IMR-90 (cell line): ENCODE measurements at regions not wholly inside any gene's neighbourhood (a gene's known extent, or its start where the extent isn't known, plus 50 kb on each side); places are given as distances from the start of the nearest gene placed in this dataset.
A peak's percentile ranks its signal among the peaks of the same experiment; 100 is the strongest.

ENCODE experiments used
- ATAC-seq: fragments of 200-7000 bp; cut with Tn5 transposase; 2 replicates; pipeline ENCODE4 v1.9.1; 2020; ENCODE audit warnings: low read depth, mild to moderate bottlenecking, moderate library complexity
- BruUV-seq: library from RNA; stranded (reverse); fragments of 400-500 nt; replicated peaks from 2 replicates; lab custom pipeline; 2021; lab: Mats Ljungman, UMichigan
- CTCF ChIA-PET: fragments of 300-600 bp; formaldehyde crosslinking; extraction: SDS; loops from one replicate; lab custom pipeline; 2021; ENCODE audit warnings: antibody characterized with exemption; lab: Yijun Ruan, JAX
- POLR2A ChIA-PET: fragments of 300-600 bp; sonication (Branson Sonifier 250); formaldehyde crosslinking; loops from one replicate; lab custom pipeline; 2022; ENCODE audit warnings: antibody characterized with exemption; ENCODE audit not compliant: unreplicated experiment; lab: Charles Lee
- DNase-seq: peaks from one replicate; pipeline ENCODE4 v3.0.0; 2013
- H2AFZ ChIP-seq: replicated peaks from 2 replicates; pipeline ENCODE3; 2013; ENCODE audit warnings: low read length, mild to moderate bottlenecking; ENCODE audit not compliant: poor library complexity
- H2AK5ac ChIP-seq: 2 replicates; pipeline ENCODE4 v1.6.1; 2013; ENCODE audit warnings: low read depth, low read length, inconsistent platforms
- H2AK9ac ChIP-seq: replicated peaks from 2 replicates; pipeline ENCODE3; 2013; ENCODE audit warnings: mild to moderate bottlenecking, low read depth, low read length, moderate library complexity; ENCODE audit not compliant: poor library complexity
- H2BK120ac ChIP-seq: 2 replicates; pipeline ENCODE4 v1.6.1; 2013; ENCODE audit warnings: low read depth, low read length, inconsistent platforms
- H2BK15ac ChIP-seq: 3 replicates; pipeline ENCODE4 v1.6.1; 2013; ENCODE audit warnings: low read depth, low read length, inconsistent platforms
- H2BK20ac ChIP-seq: 2 replicates; pipeline ENCODE4 v1.6.1; 2013; ENCODE audit warnings: low read depth, mild to moderate bottlenecking, inconsistent platforms, low read length, moderate library complexity
- H2BK5ac ChIP-seq: 2 replicates; pipeline ENCODE4 v1.6.1; 2013; ENCODE audit warnings: mild to moderate bottlenecking, low read depth, low read length, inconsistent platforms; ENCODE audit not compliant: poor library complexity, severe bottlenecking
- H3K14ac ChIP-seq: replicated peaks from 2 replicates; pipeline ENCODE4 v1.6.1; 2013; ENCODE audit warnings: low read depth, low read length, inconsistent platforms
- H3K18ac ChIP-seq: 2 replicates; pipeline ENCODE4 v1.6.1; 2013; ENCODE audit warnings: low read depth, low read length, control low read depth
- H3K23ac ChIP-seq: 2 replicates; pipeline ENCODE4 v1.6.1; 2013; ENCODE audit warnings: low read depth, low read length, inconsistent platforms
- H3K27ac ChIP-seq: 2 replicates; pipeline ENCODE4 v1.5.1; 2013; ENCODE audit warnings: mild to moderate bottlenecking, control low read depth, low read length; ENCODE audit not compliant: insufficient read depth
- H3K27me3 ChIP-seq: 2 replicates; pipeline ENCODE4 v1.6.1; 2013; ENCODE audit warnings: low read length; ENCODE audit not compliant: control insufficient read depth, insufficient read depth
- H3K36me3 ChIP-seq: 2 replicates; pipeline ENCODE4 v1.6.1; 2013; ENCODE audit warnings: low read length, mixed read lengths; ENCODE audit not compliant: control insufficient read depth, insufficient read depth
- H3K4ac ChIP-seq: 2 replicates; pipeline ENCODE4 v1.6.1; 2013; ENCODE audit warnings: low read depth, low read length, inconsistent platforms
- H3K4me1 ChIP-seq: 2 replicates; pipeline ENCODE4 v1.6.1; 2013; ENCODE audit warnings: low read length, mixed read lengths; ENCODE audit not compliant: control insufficient read depth, insufficient read depth
- H3K4me2 ChIP-seq: 2 replicates; pipeline ENCODE4 v1.6.1; 2013; ENCODE audit warnings: low read depth, mild to moderate bottlenecking, control low read depth, low read length, moderate library complexity
- H3K4me3 ChIP-seq: 2 replicates; pipeline ENCODE4 v1.5.1; 2013; ENCODE audit warnings: low read depth, mild to moderate bottlenecking, control low read depth, low read length, moderate library complexity; ENCODE audit not compliant: insufficient read depth
- H3K56ac ChIP-seq: 2 replicates; pipeline ENCODE4 v1.6.1; 2013; ENCODE audit warnings: low read length, inconsistent platforms; ENCODE audit not compliant: insufficient read depth; ENCODE audit errors: extremely low read depth
- H3K79me1 ChIP-seq, 2 experiments: 2 replicates each; pipeline ENCODE4 v1.6.1; 2013; ENCODE audit warnings: low read length in 2 of 2, inconsistent platforms in 1 of 2, low read depth in 1 of 2
- H3K9ac ChIP-seq: 2 replicates; pipeline ENCODE4 v1.6.1; 2013; ENCODE audit warnings: low read depth, low read length, control low read depth
- H3K9me1 ChIP-seq: 2 replicates; pipeline ENCODE4 v1.6.1; 2013; ENCODE audit warnings: low read length, inconsistent platforms; ENCODE audit not compliant: insufficient read depth
- H3K9me3 ChIP-seq: 2 replicates; pipeline ENCODE4 v1.6.1; 2013; ENCODE audit warnings: low read length; ENCODE audit not compliant: control insufficient read depth, insufficient read depth
- H4K20me1 ChIP-seq: 2 replicates; pipeline ENCODE4 v1.6.1; 2013; ENCODE audit warnings: low read length, inconsistent platforms; ENCODE audit not compliant: insufficient read depth
- H4K5ac ChIP-seq: 2 replicates; pipeline ENCODE4 v1.6.1; 2013; ENCODE audit warnings: mild to moderate bottlenecking, low read depth, low read length, control low read depth
- H4K8ac ChIP-seq, 2 experiments: 2 replicates each; pipeline ENCODE4 v1.6.1; 2013; ENCODE audit warnings: low read depth in 2 of 2, low read length in 2 of 2, control low read depth in 1 of 2, inconsistent platforms in 1 of 2
- H4K91ac ChIP-seq: 2 replicates; pipeline ENCODE4 v1.6.1; 2013; ENCODE audit warnings: low read depth, low read length, inconsistent platforms; ENCODE audit not compliant: insufficient read depth
- POLR2A ChIP-seq: IDR thresholded peaks from 2 replicates; pipeline ENCODE4 v1.6.1; 2012; ENCODE audit warnings: mild to moderate bottlenecking, low read depth, low read length
- WGBS, 2 experiments: methylation state at CpG; one replicate each; pipeline versions ENCODE4 v1.1.5 to v1.1.7; 2013; ENCODE audit warnings: missing lambda C conversion rate in 2 of 2; ENCODE audit not compliant: insufficient read length in 1 of 2; ENCODE audit errors: extremely low coverage in 2 of 2; 5-methylcytosine and 5-hydroxymethylcytosine counted together
- dilution Hi-C: fragments of 300-500 bp; cut with HindIII; formaldehyde crosslinking; loops from one replicate; pipeline ENCODE4 v1.14.3; 2018; ENCODE audit warnings: low sequenced_read_pairs; ENCODE audit not compliant: unreplicated experiment
- in situ Hi-C: fragments of 300-500 bp; cut with MboI; formaldehyde crosslinking; loops from 3 replicates; pipeline ENCODE4 v1.14.3; 2019; ENCODE audit warnings: low sequenced_read_pairs, inconsistent platforms, mixed read lengths
- intact Hi-C: fragments of 100-400 bp; cut with micrococcal nuclease; formaldehyde crosslinking; loops from 2 replicates; pipeline ENCODE4 v1.10.0; 2022

DNA sequence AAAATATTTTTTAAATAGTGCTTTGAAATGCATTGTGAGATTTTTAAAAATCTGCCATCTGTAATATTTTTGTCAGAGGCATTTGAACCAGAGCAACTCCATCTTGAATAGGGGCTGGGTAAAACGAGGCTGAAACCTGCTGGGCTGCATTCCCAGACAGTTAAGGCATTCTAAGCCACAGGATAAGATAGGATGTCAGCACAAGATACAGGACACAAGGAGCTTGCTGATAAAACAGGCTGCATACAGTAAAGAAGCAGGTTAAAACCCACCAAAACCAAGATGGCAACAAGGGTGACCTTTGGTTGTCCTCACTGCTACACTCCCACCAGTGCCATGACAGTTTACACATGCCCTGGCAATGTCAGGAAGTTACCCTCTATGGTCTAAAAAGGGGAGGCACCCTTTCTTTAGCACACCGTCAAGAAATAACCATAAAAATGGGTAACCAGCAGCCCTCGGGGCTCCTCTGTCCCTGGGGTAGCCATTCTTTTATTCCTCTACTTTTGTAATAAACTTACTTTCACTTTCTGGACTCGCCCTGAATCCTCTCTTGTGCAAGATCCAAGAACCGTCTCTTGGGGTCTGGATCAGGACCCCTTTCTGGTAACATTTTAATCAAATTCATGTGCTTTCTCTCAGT lies 273.7 kb downstream of the SEMA3D start:
- no peak overlapping the region for H3K9ac ChIP-seq
- H3K27me3 ChIP-seq = no peaks in the 10 kb centered on the region
- peak overlapping the region; percentile 86 for H3K4ac ChIP-seq
- no CpG with 5 or more reads among the region's 5 CpGs for WGBS, 2 experiments
- no peak overlapping the region for H2AK9ac ChIP-seq
- no peaks in the 10 kb centered on the region for H3K79me1 ChIP-seq
- H3K56ac ChIP-seq = no peak overlapping the region
- peak overlapping the region in 1 of 2 experiments; percentile 51; a peak in 2 of 4 replicates for H4K8ac ChIP-seq
- H3K4me1 ChIP-seq = peaks cover 6% of the 10 kb centered on the region
- peak overlapping the region; percentile 65; the same call in 1 of the 2 replicates for H3K4me2 ChIP-seq
- ATAC-seq = peak; percentile 42
- dilution Hi-C loops = no loop called here
- TF ChIP-seq POLR2A = no peak
- ChIA-PET POLR2A (interaction anchor here (0.8 kb wide), 1 partner anchor 25 kb away, joined by 3 read pairs; no protein-coding TSS in a partner anchor), CTCF (no interaction called here)
- H3K4me3 ChIP-seq = no peak overlapping the region
- H3K36me3 ChIP-seq = no peaks in the 10 kb centered on the region
- peak overlapping the region; percentile 7; the same call in 1 of the 2 replicates for H3K18ac ChIP-seq
- H4K91ac ChIP-seq = peak overlapping the region; percentile 44
- no peaks in the 10 kb centered on the region for H3K9me3 ChIP-seq
- H4K20me1 ChIP-seq = no peaks in the 10 kb centered on the region
- H4K5ac ChIP-seq = peak overlapping the region; percentile 5; the same call in 1 of the 2 replicates
- peak overlapping the region; percentile 77; the same call in 1 of the 2 replicates for H2BK20ac ChIP-seq
- peak overlapping the region; percentile 55 for H2BK5ac ChIP-seq
- H3K14ac ChIP-seq = peak overlapping the region; percentile 63
- in situ Hi-C loops = no loop called here
- peak overlapping the region; percentile 51 for H3K23ac ChIP-seq
- peaks cover 4% of the 10 kb centered on the region; the same call in 1 of the 2 replicates for H3K9me1 ChIP-seq
- peak overlapping the region; percentile 82 for H2BK120ac ChIP-seq
- H2AFZ ChIP-seq = peak overlapping the region; percentile 76
- BruUV-seq = no TSS peak
- no peak for DNase-seq
- intact Hi-C loops = no loop called here
- peak overlapping the region; percentile 74 for H2AK5ac ChIP-seq
- peak overlapping the region; percentile 25; the same call in 1 of the 2 replicates for H3K27ac ChIP-seq
- peak overlapping the region; percentile 84; the same call in 2 of the 3 replicates for H2BK15ac ChIP-seq
